HEK293 (cell line): ENCODE measurements at regions not wholly inside any gene's neighbourhood (a gene's known extent, or its start where the extent isn't known, plus 50 kb on each side); places are given as distances from the start of the nearest gene placed in this dataset.

Source experiments
- CTCF ChIA-PET: fragments of 350-600 bp; formaldehyde crosslinking; extraction: SDS; loops from one replicate; lab custom pipeline; 2021; ENCODE audit warnings: antibody characterized with exemption; lab: Yijun Ruan, JAX
- POLR2A ChIA-PET: fragments of 300-600 bp; formaldehyde crosslinking; extraction: SDS; loops from one replicate; lab custom pipeline; 2020; ENCODE audit warnings: antibody characterized with exemption, inconsistent platforms; lab: Yijun Ruan, JAX
- H3K27ac ChIP-seq: fragments of 200-500 bp; sonication (Bioruptor generic); 2 replicates; pipeline ENCODE4 v1.5.1; 2014; ENCODE audit warnings: low read depth, low read length, control low read depth, inconsistent platforms; ENCODE audit errors: extremely low read depth
- H3K36me3 ChIP-seq, 2 experiments: fragments of 200-500 bp in 1 of 2; sonication (Bioruptor generic) in 1 of 2; 1 replicate in 1 of 2; 2 replicates in 1 of 2; pipeline ENCODE4 v1.5.1; 2014 to 2017; ENCODE audit warnings: inconsistent platforms in 2 of 2, low read length in 2 of 2; ENCODE audit not compliant: control insufficient read depth in 2 of 2, insufficient read depth in 1 of 2
- H3K4me1 ChIP-seq: fragments of 200-500 bp; sonication (Bioruptor generic); 2 replicates; pipeline ENCODE4 v1.5.1; 2014; ENCODE audit warnings: mild to moderate bottlenecking, low read length, inconsistent platforms; ENCODE audit not compliant: control insufficient read depth, insufficient read depth
- H3K4me3 ChIP-seq: 2 replicates; pipeline ENCODE4 v1.5.1; 2011; ENCODE audit warnings: low read depth, mild to moderate bottlenecking, control low read depth, low read length, moderate library complexity
- H3K9me3 ChIP-seq: fragments of 200-500 bp; sonication (Bioruptor generic); 2 replicates; pipeline ENCODE4 v1.5.1; 2014; ENCODE audit warnings: low read depth, low read length, inconsistent platforms; ENCODE audit not compliant: control insufficient read depth, insufficient read depth
- GLI4 ChIP-seq: fragments of 450-650 bp; formaldehyde crosslinking; IDR thresholded peaks from 2 replicates; pipeline ENCODE4 v1.5.1; 2016; ENCODE audit warnings: missing biosample characterization, missing genetic modification characterization
- GLIS1 ChIP-seq: fragments of 450-650 bp; formaldehyde crosslinking; IDR thresholded peaks from 2 replicates; pipeline ENCODE4 v1.5.1; 2016; ENCODE audit warnings: missing biosample characterization, missing genetic modification characterization
- HOXD13 ChIP-seq: sonication (generic); formaldehyde crosslinking; IDR thresholded peaks from 2 replicates; pipeline ENCODE4 v1.8.0; 2022; ENCODE audit warnings: missing genetic modification reagents, borderline replicate concordance
- INSM2 ChIP-seq: fragments of 450-650 bp; formaldehyde crosslinking; IDR thresholded peaks from 2 replicates; pipeline ENCODE4 v1.5.1; 2016; ENCODE audit warnings: missing biosample characterization, missing genetic modification characterization
- KLF17 ChIP-seq: fragments of 450-650 bp; formaldehyde crosslinking; IDR thresholded peaks from 2 replicates; pipeline ENCODE4 v1.5.1; 2016; ENCODE audit warnings: missing biosample characterization, missing genetic modification characterization
- OSR2 ChIP-seq: fragments of 450-650 bp; formaldehyde crosslinking; IDR thresholded peaks from 2 replicates; pipeline ENCODE4 v1.5.1; 2016; ENCODE audit warnings: missing biosample characterization, missing genetic modification characterization
- SETDB1 ChIP-seq: IDR thresholded peaks from one replicate; pipeline ENCODE4 v1.6.1; 2017; ENCODE audit warnings: mild to moderate bottlenecking, low read length, moderate library complexity, mixed read lengths; ENCODE audit not compliant: insufficient read length
- TCF7L2 ChIP-seq: IDR thresholded peaks from 2 replicates; pipeline ENCODE4 v1.6.1; 2011; ENCODE audit warnings: low read depth, mild to moderate bottlenecking, inconsistent platforms, low read length, moderate library complexity, borderline replicate concordance
- ZFP3 ChIP-seq: fragments of 450-650 bp; formaldehyde crosslinking; IDR thresholded peaks from 2 replicates; pipeline ENCODE4 v1.5.1; 2016; ENCODE audit warnings: low read depth, missing biosample characterization, missing genetic modification characterization
- ZNF133 ChIP-seq: fragments of 450-650 bp; formaldehyde crosslinking; IDR thresholded peaks from 2 replicates; pipeline ENCODE4 v1.5.1; 2016; ENCODE audit warnings: missing biosample characterization, missing genetic modification characterization
- ZNF202 ChIP-seq: fragments of 450-650 bp; formaldehyde crosslinking; IDR thresholded peaks from 2 replicates; pipeline ENCODE4 v1.5.1; 2016; ENCODE audit warnings: missing biosample characterization, missing genetic modification characterization, borderline replicate concordance
- ZNF223 ChIP-seq: fragments of 450-650 bp; formaldehyde crosslinking; IDR thresholded peaks from 2 replicates; pipeline ENCODE4 v1.5.1; 2016; ENCODE audit warnings: missing biosample characterization, missing genetic modification characterization
- ZNF280D ChIP-seq: fragments of 450-650 bp; formaldehyde crosslinking; IDR thresholded peaks from 2 replicates; pipeline ENCODE4 v1.5.1; 2016; ENCODE audit warnings: missing biosample characterization, missing genetic modification characterization
- ZNF311 ChIP-seq: fragments of 450-650 bp; formaldehyde crosslinking; IDR thresholded peaks from 2 replicates; pipeline ENCODE4 v1.5.1; 2017; ENCODE audit warnings: missing biosample characterization, missing genetic modification characterization, borderline replicate concordance
- ZNF354C ChIP-seq: fragments of 450-650 bp; formaldehyde crosslinking; IDR thresholded peaks from 2 replicates; pipeline ENCODE4 v1.5.1; 2016; ENCODE audit warnings: missing biosample characterization, missing genetic modification characterization, low read depth, borderline replicate concordance
- ZNF366 ChIP-seq: fragments of 450-650 bp; formaldehyde crosslinking; conservative IDR thresholded peaks from 2 replicates; pipeline ENCODE4 v1.5.1; 2016; ENCODE audit warnings: missing biosample characterization, missing genetic modification characterization
- ZNF518A ChIP-seq: fragments of 450-650 bp; formaldehyde crosslinking; conservative IDR thresholded peaks from 2 replicates; pipeline ENCODE4 v1.5.1; 2016; ENCODE audit warnings: low read depth, missing biosample characterization, missing genetic modification characterization
- ZNF521 ChIP-seq: fragments of 450-650 bp; formaldehyde crosslinking; IDR thresholded peaks from 2 replicates; pipeline ENCODE4 v1.5.1; 2017; ENCODE audit warnings: missing biosample characterization, mild to moderate bottlenecking, missing genetic modification characterization
- ZNF585B ChIP-seq: fragments of 450-650 bp; formaldehyde crosslinking; IDR thresholded peaks from 2 replicates; pipeline ENCODE4 v1.5.1; 2016; ENCODE audit warnings: missing biosample characterization, missing genetic modification characterization
- ZNF600 ChIP-seq: fragments of 450-650 bp; formaldehyde crosslinking; IDR thresholded peaks from 2 replicates; pipeline ENCODE4 v1.5.1; 2016; ENCODE audit warnings: missing biosample characterization, missing genetic modification characterization
- ZNF664 ChIP-seq: fragments of 450-650 bp; formaldehyde crosslinking; IDR thresholded peaks from 2 replicates; pipeline ENCODE4 v1.5.1; 2016; ENCODE audit warnings: missing biosample characterization, missing genetic modification characterization
- ZNF677 ChIP-seq: fragments of 450-650 bp; IDR thresholded peaks from 2 replicates; pipeline ENCODE4 v1.5.0; 2018; ENCODE audit warnings: missing biosample characterization, mild to moderate bottlenecking, missing genetic modification characterization, moderate library complexity
- ZNF701 ChIP-seq: fragments of 450-650 bp; formaldehyde crosslinking; IDR thresholded peaks from 2 replicates; pipeline ENCODE4 v1.5.1; 2016; ENCODE audit warnings: missing biosample characterization, missing genetic modification characterization
- ZNF704 ChIP-seq: fragments of 450-650 bp; formaldehyde crosslinking; IDR thresholded peaks from 2 replicates; pipeline ENCODE4 v1.5.1; 2016; ENCODE audit warnings: missing biosample characterization, missing genetic modification characterization
- ZNF76 ChIP-seq: fragments of 450-650 bp; formaldehyde crosslinking; IDR thresholded peaks from 2 replicates; pipeline ENCODE4; 2016; ENCODE audit warnings: low read depth, missing biosample characterization, missing genetic modification characterization, borderline replicate concordance
- ZNF792 ChIP-seq: fragments of 450-650 bp; formaldehyde crosslinking; IDR thresholded peaks from 2 replicates; pipeline ENCODE4 v1.5.1; 2016; ENCODE audit warnings: missing biosample characterization, missing genetic modification characterization
- ZNF837 ChIP-seq: fragments of 450-650 bp; formaldehyde crosslinking; IDR thresholded peaks from 2 replicates; pipeline ENCODE4 v1.5.1; 2016; ENCODE audit warnings: missing biosample characterization, missing genetic modification characterization

GRCh38 chr5:3191585-3191984, 404.0 kb upstream of the IRX1 start:
- H3K4me1 ChIP-seq, result no peaks in the 10 kb centered on the region
- H3K36me3 ChIP-seq, result no peaks in the 10 kb centered on the region
- TF ChIP-seq ZNF585B (tag by site-specific recombination) (no peak), ZNF521 (tag by site-specific recombination) (no peak), ZNF280D (no peak), ZNF701 (tag by site-specific recombination) (no peak), OSR2 (no peak), ZNF223 (tag by site-specific recombination) (no peak), HOXD13 (CRISPR knock-in tag) (no peak), TCF7L2 (no peak), ZNF600 (tag by site-specific recombination) (no peak), ZFP3 (tag by site-specific recombination) (no peak), ZNF354C (no peak), GLIS1 (no peak), ZNF792 (tag by site-specific recombination) (no peak), ZNF837 (no peak), ZNF704 (tag by site-specific recombination) (no peak), SETDB1 (no peak), KLF17 (tag by site-specific recombination) (no peak), INSM2 (tag by site-specific recombination) (no peak), ZNF311 (tag by site-specific recombination) (no peak), ZNF202 (no peak)
- CTCF ChIA-PET, result no interaction called here
- H3K9me3 ChIP-seq, result no peaks in the 10 kb centered on the region
- no peak overlapping the region for H3K4me3 ChIP-seq
- H3K27ac ChIP-seq, result no peak overlapping the region
- POLR2A ChIA-PET, result no interaction called here

GRCh38 chr5:3190930-3191329, 404.7 kb upstream of the IRX1 start:
- POLR2A ChIA-PET, result no interaction called here
- Histone ChIP-seq H3K4me1 (no peaks in the 10 kb centered on the region), H3K27ac (no peak overlapping the region), H3K36me3 (no peaks in the 10 kb centered on the region), H3K4me3 (no peak overlapping the region), H3K9me3 (no peaks in the 10 kb centered on the region)
- CTCF ChIA-PET, result no interaction called here
- TF ChIP-seq GLI4 (tag by site-specific recombination) (no peak), ZNF366 (tag by site-specific recombination) (no peak), ZNF223 (tag by site-specific recombination) (no peak), ZNF664 (tag by site-specific recombination) (no peak), ZNF677 (tag by site-specific recombination) (no peak), ZNF518A (tag by site-specific recombination) (no peak), ZNF76 (no peak), ZNF133 (tag by site-specific recombination) (no peak)
